Fibroblast of lung (primary cell): ENCODE measurements at regions not wholly inside any gene's neighbourhood (a gene's known extent, or its start where the extent isn't known, plus 50 kb on each side); places are given as distances from the start of the nearest gene placed in this dataset.

Experiments used
- EZH2 ChIP-seq: IDR thresholded peaks from 2 replicates; pipeline ENCODE4 v1.5.1; 2012; ENCODE audit warnings: low read length, control low read depth, mild to moderate bottlenecking; ENCODE audit errors: missing control alignments
- TF ChIP-seq, protein P1 (sequence below), 2 donors: IDR thresholded peaks in 1 of 2; conservative IDR thresholded peaks in 1 of 2; 1 replicate in 1 of 2; 2 replicates in 1 of 2; pipeline ENCODE4 v1.5.1; 2011 to 2012; ENCODE audit warnings: low read length in 2 of 2, control low read depth in 1 of 2, inconsistent platforms in 1 of 2, low read depth in 1 of 2, mild to moderate bottlenecking in 1 of 2

DNA sequence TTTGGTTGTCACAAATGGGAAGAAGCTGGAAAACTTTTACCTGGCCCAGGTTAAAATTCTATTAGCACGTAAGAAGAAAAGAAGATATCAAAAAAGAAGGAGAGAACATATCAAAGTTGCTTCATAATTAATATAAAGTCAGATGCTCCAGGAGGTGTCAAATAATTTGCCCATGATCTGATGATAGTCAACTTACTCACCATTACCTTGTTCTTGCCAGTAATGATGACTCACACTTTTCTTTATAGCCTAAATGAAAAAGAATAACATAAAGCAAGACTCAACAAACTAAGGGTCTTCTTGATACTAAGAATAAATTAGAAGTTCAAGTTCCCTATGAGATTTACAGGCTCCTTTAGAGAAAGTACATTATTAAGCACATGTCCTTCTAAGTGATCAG, 580.4 kb downstream of the TTLL7 start:
- TF ChIP-seq, protein P1, sequence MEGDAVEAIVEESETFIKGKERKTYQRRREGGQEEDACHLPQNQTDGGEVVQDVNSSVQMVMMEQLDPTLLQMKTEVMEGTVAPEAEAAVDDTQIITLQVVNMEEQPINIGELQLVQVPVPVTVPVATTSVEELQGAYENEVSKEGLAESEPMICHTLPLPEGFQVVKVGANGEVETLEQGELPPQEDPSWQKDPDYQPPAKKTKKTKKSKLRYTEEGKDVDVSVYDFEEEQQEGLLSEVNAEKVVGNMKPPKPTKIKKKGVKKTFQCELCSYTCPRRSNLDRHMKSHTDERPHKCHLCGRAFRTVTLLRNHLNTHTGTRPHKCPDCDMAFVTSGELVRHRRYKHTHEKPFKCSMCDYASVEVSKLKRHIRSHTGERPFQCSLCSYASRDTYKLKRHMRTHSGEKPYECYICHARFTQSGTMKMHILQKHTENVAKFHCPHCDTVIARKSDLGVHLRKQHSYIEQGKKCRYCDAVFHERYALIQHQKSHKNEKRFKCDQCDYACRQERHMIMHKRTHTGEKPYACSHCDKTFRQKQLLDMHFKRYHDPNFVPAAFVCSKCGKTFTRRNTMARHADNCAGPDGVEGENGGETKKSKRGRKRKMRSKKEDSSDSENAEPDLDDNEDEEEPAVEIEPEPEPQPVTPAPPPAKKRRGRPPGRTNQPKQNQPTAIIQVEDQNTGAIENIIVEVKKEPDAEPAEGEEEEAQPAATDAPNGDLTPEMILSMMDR (conservative IDR thresholded peaks at IDR 0.05 in 1 of 2, IDR thresholded peaks at IDR 0.05 in 1 of 2; ENCODE audit: low read depth in 1 of 2, low read length in 2 of 2): no peak
- no peak for TF ChIP-seq EZH2
